HEK293 (cell line): ENCODE measurements at regions not wholly inside any gene's neighbourhood (a gene's known extent, or its start where the extent isn't known, plus 50 kb on each side); places are given as distances from the start of the nearest gene placed in this dataset.
A peak's percentile ranks its signal among the peaks of the same experiment; 100 is the strongest.

Source experiments
- BCL11A ChIP-seq: fragments of 450-650 bp; formaldehyde crosslinking; IDR thresholded peaks from 2 replicates; pipeline ENCODE4 v1.5.1; 2016; ENCODE audit warnings: low read depth, missing biosample characterization, missing genetic modification characterization
- EGR2 ChIP-seq: fragments of 450-650 bp; formaldehyde crosslinking; IDR thresholded peaks from 2 replicates; pipeline ENCODE4 v1.5.1; 2016; ENCODE audit warnings: low read depth, missing biosample characterization, missing genetic modification characterization
- GLIS1 ChIP-seq: fragments of 450-650 bp; formaldehyde crosslinking; IDR thresholded peaks from 2 replicates; pipeline ENCODE4 v1.5.1; 2016; ENCODE audit warnings: missing biosample characterization, missing genetic modification characterization
- HOXC10 ChIP-seq: sonication (generic); formaldehyde crosslinking; IDR thresholded peaks from 2 replicates; pipeline ENCODE4 v1.8.1; 2023; ENCODE audit warnings: mild to moderate bottlenecking, missing genetic modification reagents
- IKZF3 ChIP-seq: fragments of 450-650 bp; IDR thresholded peaks from 2 replicates; pipeline ENCODE4 v1.5.0; 2018; ENCODE audit warnings: missing biosample characterization, mild to moderate bottlenecking, missing genetic modification characterization, moderate library complexity
- INSM2 ChIP-seq: fragments of 450-650 bp; formaldehyde crosslinking; IDR thresholded peaks from 2 replicates; pipeline ENCODE4 v1.5.1; 2016; ENCODE audit warnings: missing biosample characterization, missing genetic modification characterization
- KLF16 ChIP-seq: fragments of 450-650 bp; formaldehyde crosslinking; IDR thresholded peaks from 2 replicates; pipeline ENCODE4 v1.5.1; 2017; ENCODE audit warnings: missing biosample characterization, missing genetic modification characterization
- REPIN1 ChIP-seq: fragments of 450-650 bp; formaldehyde crosslinking; IDR thresholded peaks from 2 replicates; pipeline ENCODE4 v1.5.1; 2017; ENCODE audit warnings: missing biosample characterization, missing genetic modification characterization, low read depth
- SALL2 ChIP-seq: fragments of 450-650 bp; formaldehyde crosslinking; IDR thresholded peaks from 2 replicates; pipeline ENCODE4 v1.5.0; 2017; ENCODE audit warnings: missing biosample characterization, mild to moderate bottlenecking, missing genetic modification characterization, borderline replicate concordance
- ZBTB20 ChIP-seq: fragments of 450-650 bp; formaldehyde crosslinking; IDR thresholded peaks from 2 replicates; pipeline ENCODE4 v1.5.1; 2016; ENCODE audit warnings: missing biosample characterization, missing genetic modification characterization
- ZBTB44 ChIP-seq: fragments of 450-650 bp; IDR thresholded peaks from 2 replicates; pipeline ENCODE4 v1.5.1; 2018; ENCODE audit warnings: missing biosample characterization, mild to moderate bottlenecking, missing genetic modification characterization
- ZBTB6 ChIP-seq: fragments of 450-650 bp; formaldehyde crosslinking; IDR thresholded peaks from 2 replicates; pipeline ENCODE4 v1.5.1; 2017; ENCODE audit warnings: missing biosample characterization, missing genetic modification characterization
- ZEB2 ChIP-seq: fragments of 450-650 bp; formaldehyde crosslinking; IDR thresholded peaks from 2 replicates; pipeline ENCODE4 v1.5.1; 2016; ENCODE audit warnings: missing biosample characterization, missing genetic modification characterization
- ZFP41 ChIP-seq: fragments of 450-650 bp; formaldehyde crosslinking; IDR thresholded peaks from 2 replicates; pipeline ENCODE4 v1.5.1; 2016; ENCODE audit warnings: missing biosample characterization, missing genetic modification characterization, borderline replicate concordance
- ZNF354C ChIP-seq: fragments of 450-650 bp; formaldehyde crosslinking; IDR thresholded peaks from 2 replicates; pipeline ENCODE4 v1.5.1; 2016; ENCODE audit warnings: missing biosample characterization, missing genetic modification characterization, low read depth, borderline replicate concordance
- ZNF501 ChIP-seq: fragments of 450-650 bp; formaldehyde crosslinking; IDR thresholded peaks from 2 replicates; pipeline ENCODE4 v1.5.1; 2016; ENCODE audit warnings: missing biosample characterization, missing genetic modification characterization
- ZNF610 ChIP-seq: fragments of 450-650 bp; formaldehyde crosslinking; IDR thresholded peaks from 2 replicates; pipeline ENCODE4 v1.5.1; 2016; ENCODE audit warnings: missing biosample characterization, missing genetic modification characterization, borderline replicate concordance
- ZNF654 ChIP-seq: fragments of 450-650 bp; formaldehyde crosslinking; IDR thresholded peaks from 2 replicates; pipeline ENCODE4 v1.5.1; 2016; ENCODE audit warnings: low read depth, missing biosample characterization, missing genetic modification characterization
- ZSCAN18 ChIP-seq: fragments of 450-650 bp; formaldehyde crosslinking; IDR thresholded peaks from 2 replicates; pipeline ENCODE4 v1.5.1; 2016; ENCODE audit warnings: missing biosample characterization, missing genetic modification characterization
- ZSCAN30 ChIP-seq: fragments of 450-650 bp; IDR thresholded peaks from 2 replicates; pipeline ENCODE4 v1.5.1; 2018; ENCODE audit warnings: missing biosample characterization, mild to moderate bottlenecking, missing genetic modification characterization, moderate library complexity
- TF ChIP-seq, protein P1 (sequence below): fragments of 450-650 bp; formaldehyde crosslinking; IDR thresholded peaks from 2 replicates; pipeline ENCODE4 v1.5.1; 2016; ENCODE audit warnings: missing biosample characterization, missing genetic modification characterization
- TF ChIP-seq, protein P2 (sequence below): fragments of 450-650 bp; formaldehyde crosslinking; IDR thresholded peaks from 2 replicates; pipeline ENCODE4 v1.5.1; 2016; ENCODE audit warnings: missing biosample characterization, missing genetic modification characterization
- TF ChIP-seq, protein P3 (sequence below): fragments of 450-650 bp; formaldehyde crosslinking; IDR thresholded peaks from 2 replicates; pipeline ENCODE4 v1.5.1; 2016; ENCODE audit warnings: missing biosample characterization, missing genetic modification characterization

DNA sequence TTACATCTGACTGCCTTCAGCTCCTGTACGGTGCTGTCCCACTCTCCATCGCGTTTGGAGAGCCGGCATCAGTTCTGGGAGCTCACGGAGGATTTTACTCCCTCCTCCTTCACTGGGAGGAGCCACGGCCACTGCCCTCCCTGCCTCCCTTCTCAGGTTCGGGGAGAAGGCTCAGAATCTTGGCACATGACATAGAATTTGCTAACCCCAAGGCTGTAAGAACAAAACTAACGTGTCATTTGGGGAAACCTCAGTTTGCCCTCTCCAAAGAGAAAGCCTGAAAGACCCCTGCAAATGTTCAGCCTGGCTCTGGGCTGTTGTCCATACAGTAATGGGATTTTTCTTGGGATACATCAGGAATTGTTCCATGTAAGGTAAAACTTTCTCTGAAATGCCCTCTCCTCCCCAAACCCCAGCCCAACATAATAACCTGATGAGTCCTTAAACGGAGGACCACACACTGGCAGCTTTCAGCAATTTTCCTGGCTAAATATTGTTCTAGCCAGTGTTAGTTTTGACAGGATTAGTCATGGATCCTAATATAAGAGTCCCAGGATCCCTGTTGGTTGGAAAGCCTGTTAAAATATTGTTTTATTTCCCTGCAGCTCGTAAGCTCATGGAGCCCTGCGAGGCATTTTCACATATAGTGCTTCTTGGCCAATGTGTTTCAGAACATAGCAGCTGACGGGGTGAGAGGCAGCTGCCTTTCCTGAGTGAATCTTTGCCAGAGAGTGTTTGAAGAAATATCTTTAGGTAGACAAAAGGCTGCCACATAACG, 98.8 kb downstream of the RHOU start (continued):
- TF ChIP-seq ZBTB6 (tag by site-specific recombination) (no peak), ZBTB20 (tag by site-specific recombination) (no peak), EGR2 (tag by site-specific recombination) (no peak), BCL11A (tag by site-specific recombination) (no peak), ZNF354C (tag by site-specific recombination) (no peak), REPIN1 (tag by site-specific recombination) (no peak), KLF16 (tag by site-specific recombination) (no peak), INSM2 (no peak), ZSCAN30 (tag by site-specific recombination) (no peak), HOXC10 (CRISPR knock-in tag) (no peak), ZNF610 (tag by site-specific recombination) (no peak), SALL2 (no peak), ZFP41 (no peak), ZEB2 (tag by site-specific recombination) (peak; percentile 32; the same call in 1 of the 2 replicates), ZNF654 (tag by site-specific recombination) (no peak), GLIS1 (tag by site-specific recombination) (peak; percentile 24; the same call in 1 of the 2 replicates), IKZF3 (tag by site-specific recombination) (0 out of 2 replicates have a peak, but pooled peaks have one; percentile 11), ZBTB44 (peak; percentile 39; the same call in 1 of the 2 replicates), ZSCAN18 (tag by site-specific recombination) (no peak), ZNF501 (tag by site-specific recombination) (no peak)
- TF ChIP-seq, protein P1, sequence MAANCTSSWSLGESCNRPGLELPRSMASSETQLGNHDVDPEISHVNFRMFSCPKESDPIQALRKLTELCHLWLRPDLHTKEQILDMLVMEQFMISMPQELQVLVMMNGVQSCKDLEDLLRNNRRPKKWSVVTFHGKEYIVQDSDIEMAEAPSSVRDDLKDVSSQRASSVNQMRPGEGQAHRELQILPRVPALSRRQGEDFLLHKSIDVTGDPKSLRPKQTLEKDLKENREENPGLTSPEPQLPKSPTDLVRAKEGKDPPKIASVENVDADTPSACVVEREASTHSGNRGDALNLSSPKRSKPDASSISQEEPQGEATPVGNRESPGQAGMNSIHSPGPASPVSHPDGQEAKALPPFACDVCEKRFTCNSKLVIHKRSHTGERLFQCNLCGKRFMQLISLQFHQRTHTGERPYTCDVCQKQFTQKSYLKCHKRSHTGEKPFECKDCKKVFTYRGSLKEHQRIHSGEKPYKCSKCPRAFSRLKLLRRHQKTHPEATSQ (tag by site-specific recombination): no peak
- TF ChIP-seq, protein P2, sequence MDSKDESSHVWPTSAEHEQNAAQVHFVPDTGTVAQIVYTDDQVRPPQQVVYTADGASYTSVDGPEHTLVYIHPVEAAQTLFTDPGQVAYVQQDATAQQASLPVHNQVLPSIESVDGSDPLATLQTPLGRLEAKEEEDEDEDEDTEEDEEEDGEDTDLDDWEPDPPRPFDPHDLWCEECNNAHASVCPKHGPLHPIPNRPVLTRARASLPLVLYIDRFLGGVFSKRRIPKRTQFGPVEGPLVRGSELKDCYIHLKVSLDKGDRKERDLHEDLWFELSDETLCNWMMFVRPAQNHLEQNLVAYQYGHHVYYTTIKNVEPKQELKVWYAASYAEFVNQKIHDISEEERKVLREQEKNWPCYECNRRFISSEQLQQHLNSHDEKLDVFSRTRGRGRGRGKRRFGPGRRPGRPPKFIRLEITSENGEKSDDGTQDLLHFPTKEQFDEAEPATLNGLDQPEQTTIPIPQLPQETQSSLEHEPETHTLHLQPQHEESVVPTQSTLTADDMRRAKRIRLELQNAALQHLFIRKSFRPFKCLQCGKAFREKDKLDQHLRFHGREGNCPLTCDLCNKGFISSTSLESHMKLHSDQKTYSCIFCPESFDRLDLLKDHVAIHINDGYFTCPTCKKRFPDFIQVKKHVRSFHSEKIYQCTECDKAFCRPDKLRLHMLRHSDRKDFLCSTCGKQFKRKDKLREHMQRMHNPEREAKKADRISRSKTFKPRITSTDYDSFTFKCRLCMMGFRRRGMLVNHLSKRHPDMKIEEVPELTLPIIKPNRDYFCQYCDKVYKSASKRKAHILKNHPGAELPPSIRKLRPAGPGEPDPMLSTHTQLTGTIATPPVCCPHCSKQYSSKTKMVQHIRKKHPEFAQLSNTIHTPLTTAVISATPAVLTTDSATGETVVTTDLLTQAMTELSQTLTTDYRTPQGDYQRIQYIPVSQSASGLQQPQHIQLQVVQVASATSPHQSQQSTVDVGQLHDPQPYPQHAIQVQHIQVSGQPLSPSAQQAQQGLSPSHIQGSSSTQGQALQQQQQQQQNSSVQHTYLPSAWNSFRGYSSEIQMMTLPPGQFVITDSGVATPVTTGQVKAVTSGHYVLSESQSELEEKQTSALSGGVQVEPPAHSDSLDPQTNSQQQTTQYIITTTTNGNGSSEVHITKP (tag by site-specific recombination): no peak
- TF ChIP-seq, protein P3, sequence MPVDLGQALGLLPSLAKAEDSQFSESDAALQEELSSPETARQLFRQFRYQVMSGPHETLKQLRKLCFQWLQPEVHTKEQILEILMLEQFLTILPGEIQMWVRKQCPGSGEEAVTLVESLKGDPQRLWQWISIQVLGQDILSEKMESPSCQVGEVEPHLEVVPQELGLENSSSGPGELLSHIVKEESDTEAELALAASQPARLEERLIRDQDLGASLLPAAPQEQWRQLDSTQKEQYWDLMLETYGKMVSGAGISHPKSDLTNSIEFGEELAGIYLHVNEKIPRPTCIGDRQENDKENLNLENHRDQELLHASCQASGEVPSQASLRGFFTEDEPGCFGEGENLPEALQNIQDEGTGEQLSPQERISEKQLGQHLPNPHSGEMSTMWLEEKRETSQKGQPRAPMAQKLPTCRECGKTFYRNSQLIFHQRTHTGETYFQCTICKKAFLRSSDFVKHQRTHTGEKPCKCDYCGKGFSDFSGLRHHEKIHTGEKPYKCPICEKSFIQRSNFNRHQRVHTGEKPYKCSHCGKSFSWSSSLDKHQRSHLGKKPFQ (tag by site-specific recombination): no peak
